Prostate gland (tissue), 2 donors: ENCODE measurements at regions not wholly inside any gene's neighbourhood (a gene's known extent, or its start where the extent isn't known, plus 50 kb on each side); places are given as distances from the start of the nearest gene placed in this dataset.

Source experiments
- POLR2A ChIP-seq: fragments of 450-650 bp; IDR thresholded peaks from one replicate; pipeline ENCODE4 v1.6.1; 2016; ENCODE audit warnings: antibody characterized with exemption, mild to moderate bottlenecking
- POLR2AphosphoS5 ChIP-seq: sonication (generic); formaldehyde crosslinking; IDR thresholded peaks from one replicate; pipeline ENCODE4 v1.6.1; 2017; ENCODE audit warnings: antibody characterized with exemption
- TF ChIP-seq, protein P1 (sequence below), 4 experiments: fragments of 200-600 bp in 2 of 4; fragments of 450-650 bp in 2 of 4; sonication (generic) in 2 of 4; IDR thresholded peaks; 1 replicate in 3 of 4; 2 replicates in 1 of 4; pipeline ENCODE4 v1.5.1; 2016 to 2019; ENCODE audit warnings: antibody characterized with exemption in 4 of 4, mild to moderate bottlenecking in 2 of 4, moderate library complexity in 2 of 4

DNA sequence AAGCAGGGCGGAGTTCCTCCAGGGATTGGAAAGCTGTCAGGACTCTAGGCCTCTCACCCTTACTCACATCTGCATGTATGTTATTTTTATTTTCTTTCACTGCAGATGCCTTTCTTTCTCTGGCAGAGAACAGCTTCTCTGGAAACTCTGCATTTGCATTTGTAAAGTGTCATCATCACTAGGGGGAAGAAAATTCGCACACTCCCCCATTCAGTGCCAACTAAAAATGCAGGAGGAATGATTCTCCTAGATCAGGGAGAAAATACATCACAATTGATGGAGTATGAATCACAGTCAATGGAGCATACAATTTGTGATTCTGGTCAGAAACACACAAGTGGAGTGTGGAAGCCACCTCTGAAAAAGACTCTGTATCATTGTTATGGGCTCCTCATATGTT is 351.4 kb upstream of the FTMT start:
- TF ChIP-seq, protein P1, sequence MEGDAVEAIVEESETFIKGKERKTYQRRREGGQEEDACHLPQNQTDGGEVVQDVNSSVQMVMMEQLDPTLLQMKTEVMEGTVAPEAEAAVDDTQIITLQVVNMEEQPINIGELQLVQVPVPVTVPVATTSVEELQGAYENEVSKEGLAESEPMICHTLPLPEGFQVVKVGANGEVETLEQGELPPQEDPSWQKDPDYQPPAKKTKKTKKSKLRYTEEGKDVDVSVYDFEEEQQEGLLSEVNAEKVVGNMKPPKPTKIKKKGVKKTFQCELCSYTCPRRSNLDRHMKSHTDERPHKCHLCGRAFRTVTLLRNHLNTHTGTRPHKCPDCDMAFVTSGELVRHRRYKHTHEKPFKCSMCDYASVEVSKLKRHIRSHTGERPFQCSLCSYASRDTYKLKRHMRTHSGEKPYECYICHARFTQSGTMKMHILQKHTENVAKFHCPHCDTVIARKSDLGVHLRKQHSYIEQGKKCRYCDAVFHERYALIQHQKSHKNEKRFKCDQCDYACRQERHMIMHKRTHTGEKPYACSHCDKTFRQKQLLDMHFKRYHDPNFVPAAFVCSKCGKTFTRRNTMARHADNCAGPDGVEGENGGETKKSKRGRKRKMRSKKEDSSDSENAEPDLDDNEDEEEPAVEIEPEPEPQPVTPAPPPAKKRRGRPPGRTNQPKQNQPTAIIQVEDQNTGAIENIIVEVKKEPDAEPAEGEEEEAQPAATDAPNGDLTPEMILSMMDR (IDR thresholded peaks at IDR 0.05): no peak
- TF ChIP-seq POLR2A: no peak
- TF ChIP-seq POLR2AphosphoS5: no peak
